Gastroesophageal sphincter (tissue), 4 donors: ENCODE measurements at regions not wholly inside any gene's neighbourhood (a gene's known extent, or its start where the extent isn't known, plus 50 kb on each side); places are given as distances from the start of the nearest gene placed in this dataset.

Experiments
- ATAC-seq: fragments of 150-250 bp; one replicate; pipeline ENCODE4 v1.9.1; 2016; ENCODE audit warnings: mild to moderate bottlenecking, moderate library complexity
- H3K27ac ChIP-seq, 4 donors: fragments of 200-600 bp; sonication (generic) in 3 of 4; 1 replicate in 3 of 4; 2 replicates in 1 of 4; pipeline ENCODE4 v1.5.1; 2016 to 2019
- H3K27me3 ChIP-seq: fragments of 200-600 bp; sonication (generic); one replicate; pipeline ENCODE4 v1.5.1; 2019
- H3K36me3 ChIP-seq, 2 donors: fragments of 200-600 bp; sonication (generic); one replicate each; pipeline ENCODE4 v1.5.1; 2019; ENCODE audit warnings: control low read depth in 1 of 2
- H3K4me1 ChIP-seq, 3 donors: fragments of 200-600 bp; sonication (generic); 1 replicate in 2 of 3; 2 replicates in 1 of 3; pipeline ENCODE4 v1.5.1; 2016 to 2019; ENCODE audit warnings: control low read depth in 2 of 3
- H3K4me3 ChIP-seq, 2 donors: fragments of 200-600 bp; sonication (generic); one replicate each; pipeline ENCODE4 v1.5.1; 2019; ENCODE audit warnings: mild to moderate bottlenecking in 1 of 2, moderate library complexity in 1 of 2
- H3K9me3 ChIP-seq, 3 donors: fragments of 200-600 bp; sonication (generic); one replicate each; pipeline ENCODE4 v1.5.1; 2017 to 2019; ENCODE audit warnings: control low read depth in 2 of 3
- CTCF ChIP-seq, 4 experiments: fragments of 200-600 bp in 2 of 4; fragments of 450-650 bp in 2 of 4; sonication (generic) in 1 of 4; IDR thresholded peaks; one replicate each; pipeline ENCODE4 v1.5.1; 2017 to 2019; ENCODE audit warnings: antibody characterized with exemption in 4 of 4, mild to moderate bottlenecking in 2 of 4, moderate library complexity in 2 of 4
- EP300 ChIP-seq: sonication (generic); formaldehyde crosslinking; IDR thresholded peaks from one replicate; pipeline ENCODE4 v1.6.1; 2017; ENCODE audit warnings: antibody characterized with exemption, mild to moderate bottlenecking
- POLR2A ChIP-seq, 2 donors: fragments of 450-650 bp; IDR thresholded peaks; one replicate each; pipeline ENCODE4 v1.6.1; 2017; ENCODE audit warnings: antibody characterized with exemption in 2 of 2, mild to moderate bottlenecking in 2 of 2, moderate library complexity in 1 of 2
- POLR2AphosphoS5 ChIP-seq: sonication (generic); formaldehyde crosslinking; IDR thresholded peaks from one replicate; pipeline ENCODE4 v1.6.1; 2017; ENCODE audit warnings: antibody characterized with exemption
- WGBS, 2 donors: methylation state at CpG; one replicate each; pipeline ENCODE4 v1.1.5; 2018; ENCODE audit warnings: low coverage in 1 of 2; 5-methylcytosine and 5-hydroxymethylcytosine counted together

GRCh38 chr3:73225991-73226390, 164.5 kb downstream of the EBLN2 start:
- TF ChIP-seq CTCF (IDR thresholded peaks at IDR 0.05) = no peak
- no peak for TF ChIP-seq POLR2A (IDR thresholded peaks at IDR 0.05)
- no peak for TF ChIP-seq EP300
- TF ChIP-seq POLR2AphosphoS5 = no peak
- peaks cover 8% of the 10 kb centered on the region for H3K27me3 ChIP-seq
- H3K36me3 ChIP-seq = no peaks in the 10 kb centered on the region
- H3K4me3 ChIP-seq = no peak overlapping the region
- no peak overlapping the region for H3K27ac ChIP-seq
- H3K9me3 ChIP-seq = no peaks in the 10 kb centered on the region
- H3K4me1 ChIP-seq = peaks cover 0 to 8% (median 0%) of the 10 kb centered on the region in 3 donors
- WGBS, 2 donors = 43 to 63% methylated on average over 2 of the region's 2 CpGs
- ATAC-seq = no peak

- TF ChIP-seq CTCF (IDR thresholded peaks at IDR 0.05) = no peak
- no peak for TF ChIP-seq EP300
- no peak for TF ChIP-seq POLR2AphosphoS5
- TF ChIP-seq POLR2A (IDR thresholded peaks at IDR 0.05) = no peak
- no peak for ATAC-seq
Observed at GRCh38 chr3:73228000-73228399, 166.5 kb downstream of the EBLN2 start.

GRCh38 chr3:73228437-73228836, 167.0 kb downstream of the EBLN2 start:
- peaks cover 0 to 8% (median 0%) of the 10 kb centered on the region in 3 donors for H3K4me1 ChIP-seq
- no peaks in the 10 kb centered on the region for H3K9me3 ChIP-seq
- peaks cover 8% of the 10 kb centered on the region for H3K27me3 ChIP-seq
- ATAC-seq = no peak
- no peak for TF ChIP-seq CTCF (IDR thresholded peaks at IDR 0.05)
- no peak for TF ChIP-seq EP300
- TF ChIP-seq POLR2AphosphoS5 = no peak
- no peak for TF ChIP-seq POLR2A (IDR thresholded peaks at IDR 0.05)
- WGBS, 2 donors = 77 to 92% methylated on average over 5 of the region's 5 CpGs
- H3K27ac ChIP-seq = no peak overlapping the region
- no peak overlapping the region for H3K4me3 ChIP-seq
- H3K36me3 ChIP-seq = no peaks in the 10 kb centered on the region

More at GRCh38 chr3:73228000-73228399, 166.5 kb downstream of the EBLN2 start:
- no peak overlapping the region for H3K4me3 ChIP-seq
- peaks cover 0 to 8% (median 0%) of the 10 kb centered on the region in 3 donors for H3K4me1 ChIP-seq
- H3K9me3 ChIP-seq = no peaks in the 10 kb centered on the region
- peaks cover 8% of the 10 kb centered on the region for H3K27me3 ChIP-seq
- 80% methylated on average over 1 of the region's 5 CpGs; no CpG with 5 or more reads in 1 of the 2 donors for WGBS, 2 donors
- H3K27ac ChIP-seq = no peak overlapping the region
- H3K36me3 ChIP-seq = no peaks in the 10 kb centered on the region

- Histone ChIP-seq H3K4me3 (no peak overlapping the region), H3K4me1 (peaks cover 0 to 8% (median 0%) of the 10 kb centered on the region in 3 donors), H3K27ac (no peak overlapping the region), H3K36me3 (no peaks in the 10 kb centered on the region), H3K27me3 (peaks cover 8% of the 10 kb centered on the region), H3K9me3 (no peaks in the 10 kb centered on the region)
- ATAC-seq = no peak
- TF ChIP-seq CTCF (IDR thresholded peaks at IDR 0.05) (no peak), POLR2A (IDR thresholded peaks at IDR 0.05) (no peak), EP300 (no peak), POLR2AphosphoS5 (no peak)
- WGBS, 2 donors = 31 to 60% methylated on average over 7 to 8 of the region's 8 CpGs
Observed at GRCh38 chr3:73228959-73229358, 167.5 kb downstream of the EBLN2 start.

- 80 to 90% methylated on average over 3 to 4 of the region's 4 CpGs for WGBS, 2 donors
Observed at GRCh38 chr3:73234354-73235014, 173.0 kb downstream of the EBLN2 start.

More at GRCh38 chr3:73234354-73235014, 173.0 kb downstream of the EBLN2 start:
- Histone ChIP-seq H3K4me3 (no peak overlapping the region), H3K4me1 (no peaks in the 10 kb centered on the region), H3K36me3 (no peaks in the 10 kb centered on the region), H3K9me3 (no peaks in the 10 kb centered on the region), H3K27ac (no peak overlapping the region), H3K27me3 (peaks cover 8% of the 10 kb centered on the region)
- no peak for ATAC-seq
- TF ChIP-seq EP300 (no peak), POLR2A (IDR thresholded peaks at IDR 0.05) (no peak), POLR2AphosphoS5 (no peak), CTCF (IDR thresholded peaks at IDR 0.05) (no peak)
